GM23338 (cell line): ENCODE measurements at regions not wholly inside any gene's neighbourhood (a gene's known extent, or its start where the extent isn't known, plus 50 kb on each side); places are given as distances from the start of the nearest gene placed in this dataset.

Experiments
- CREB1 ChIP-seq: fragments of 250-450 bp; sonication (Bioruptor Pico); IDR thresholded peaks from 2 replicates; pipeline ENCODE4 v1.5.0; 2020; ENCODE audit warnings: low read depth, mild to moderate bottlenecking, moderate library complexity
- EZH2 ChIP-seq: fragments of 200-600 bp; sonication (generic); IDR thresholded peaks from one replicate; pipeline ENCODE4 v1.8.0; 2017; ENCODE audit warnings: antibody characterized with exemption, mild to moderate bottlenecking, low read depth; ENCODE audit not compliant: unreplicated experiment
- EZH2phosphoT487 ChIP-seq: fragments of 200-600 bp; sonication (generic); IDR thresholded peaks from one replicate; pipeline ENCODE4 v1.8.1; 2018; ENCODE audit warnings: antibody characterized with exemption; ENCODE audit not compliant: unreplicated experiment
- JUNB ChIP-seq: IDR thresholded peaks from one replicate; pipeline ENCODE4 v1.6.1; 2016; ENCODE audit warnings: antibody characterized with exemption; ENCODE audit not compliant: unreplicated experiment
- TF ChIP-seq, protein P1 (sequence below), 2 experiments: fragments of 200-600 bp in 1 of 2; sonication (generic) in 1 of 2; conservative IDR thresholded peaks; 2 replicates each; pipeline versions ENCODE4 v1.5.1 to v1.6.1; 2016 to 2017; ENCODE audit warnings: antibody characterized with exemption in 2 of 2, low read depth in 2 of 2, mild to moderate bottlenecking in 2 of 2, moderate library complexity in 1 of 2
- TF ChIP-seq, protein P2 (sequence below): IDR thresholded peaks from one replicate; pipeline ENCODE4 v1.6.1; 2018; ENCODE audit warnings: antibody characterized with exemption; ENCODE audit not compliant: unreplicated experiment

DNA sequence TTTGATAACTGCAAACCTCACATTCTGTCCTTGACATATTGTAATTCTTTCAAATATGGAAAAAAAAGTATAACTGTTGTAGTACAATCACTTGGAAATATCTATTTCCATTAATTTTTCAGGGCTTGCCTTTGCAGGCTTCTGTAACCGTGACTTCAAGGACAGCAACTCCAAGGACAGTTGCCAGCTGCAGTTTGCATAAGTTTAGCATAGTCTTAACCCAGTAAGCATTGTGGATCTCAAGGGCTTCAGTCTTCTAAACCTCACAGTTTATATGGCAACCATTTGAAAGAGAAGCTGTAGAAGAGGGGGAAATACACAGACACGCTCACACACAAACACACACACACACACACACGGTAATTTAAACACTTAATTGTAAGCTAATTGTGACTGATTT, 112.8 kb upstream of the GPR149 start:
- TF ChIP-seq EZH2 = no peak
- TF ChIP-seq, protein P1, sequence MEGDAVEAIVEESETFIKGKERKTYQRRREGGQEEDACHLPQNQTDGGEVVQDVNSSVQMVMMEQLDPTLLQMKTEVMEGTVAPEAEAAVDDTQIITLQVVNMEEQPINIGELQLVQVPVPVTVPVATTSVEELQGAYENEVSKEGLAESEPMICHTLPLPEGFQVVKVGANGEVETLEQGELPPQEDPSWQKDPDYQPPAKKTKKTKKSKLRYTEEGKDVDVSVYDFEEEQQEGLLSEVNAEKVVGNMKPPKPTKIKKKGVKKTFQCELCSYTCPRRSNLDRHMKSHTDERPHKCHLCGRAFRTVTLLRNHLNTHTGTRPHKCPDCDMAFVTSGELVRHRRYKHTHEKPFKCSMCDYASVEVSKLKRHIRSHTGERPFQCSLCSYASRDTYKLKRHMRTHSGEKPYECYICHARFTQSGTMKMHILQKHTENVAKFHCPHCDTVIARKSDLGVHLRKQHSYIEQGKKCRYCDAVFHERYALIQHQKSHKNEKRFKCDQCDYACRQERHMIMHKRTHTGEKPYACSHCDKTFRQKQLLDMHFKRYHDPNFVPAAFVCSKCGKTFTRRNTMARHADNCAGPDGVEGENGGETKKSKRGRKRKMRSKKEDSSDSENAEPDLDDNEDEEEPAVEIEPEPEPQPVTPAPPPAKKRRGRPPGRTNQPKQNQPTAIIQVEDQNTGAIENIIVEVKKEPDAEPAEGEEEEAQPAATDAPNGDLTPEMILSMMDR (conservative IDR thresholded peaks at IDR 0.05; ENCODE audit: low read depth in 2 of 2) = no peak
- TF ChIP-seq EZH2phosphoT487 = no peak
- TF ChIP-seq JUNB = no peak
- TF ChIP-seq, protein P2, sequence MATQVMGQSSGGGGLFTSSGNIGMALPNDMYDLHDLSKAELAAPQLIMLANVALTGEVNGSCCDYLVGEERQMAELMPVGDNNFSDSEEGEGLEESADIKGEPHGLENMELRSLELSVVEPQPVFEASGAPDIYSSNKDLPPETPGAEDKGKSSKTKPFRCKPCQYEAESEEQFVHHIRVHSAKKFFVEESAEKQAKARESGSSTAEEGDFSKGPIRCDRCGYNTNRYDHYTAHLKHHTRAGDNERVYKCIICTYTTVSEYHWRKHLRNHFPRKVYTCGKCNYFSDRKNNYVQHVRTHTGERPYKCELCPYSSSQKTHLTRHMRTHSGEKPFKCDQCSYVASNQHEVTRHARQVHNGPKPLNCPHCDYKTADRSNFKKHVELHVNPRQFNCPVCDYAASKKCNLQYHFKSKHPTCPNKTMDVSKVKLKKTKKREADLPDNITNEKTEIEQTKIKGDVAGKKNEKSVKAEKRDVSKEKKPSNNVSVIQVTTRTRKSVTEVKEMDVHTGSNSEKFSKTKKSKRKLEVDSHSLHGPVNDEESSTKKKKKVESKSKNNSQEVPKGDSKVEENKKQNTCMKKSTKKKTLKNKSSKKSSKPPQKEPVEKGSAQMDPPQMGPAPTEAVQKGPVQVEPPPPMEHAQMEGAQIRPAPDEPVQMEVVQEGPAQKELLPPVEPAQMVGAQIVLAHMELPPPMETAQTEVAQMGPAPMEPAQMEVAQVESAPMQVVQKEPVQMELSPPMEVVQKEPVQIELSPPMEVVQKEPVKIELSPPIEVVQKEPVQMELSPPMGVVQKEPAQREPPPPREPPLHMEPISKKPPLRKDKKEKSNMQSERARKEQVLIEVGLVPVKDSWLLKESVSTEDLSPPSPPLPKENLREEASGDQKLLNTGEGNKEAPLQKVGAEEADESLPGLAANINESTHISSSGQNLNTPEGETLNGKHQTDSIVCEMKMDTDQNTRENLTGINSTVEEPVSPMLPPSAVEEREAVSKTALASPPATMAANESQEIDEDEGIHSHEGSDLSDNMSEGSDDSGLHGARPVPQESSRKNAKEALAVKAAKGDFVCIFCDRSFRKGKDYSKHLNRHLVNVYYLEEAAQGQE = no peak
- TF ChIP-seq CREB1 (CRISPR knock-in tag) = no peak
